SK-N-SH (cell line): ENCODE measurements at regions not wholly inside any gene's neighbourhood (a gene's known extent, or its start where the extent isn't known, plus 50 kb on each side); places are given as distances from the start of the nearest gene placed in this dataset.

Experiments
- CTCF ChIA-PET: fragments of 300-600, 350-600 bp; formaldehyde crosslinking; extraction: SDS; loops from one replicate; lab custom pipeline; 2021; lab: Yijun Ruan, JAX
- POLR2A ChIA-PET: fragments of 350-600 bp; sonication (Branson Sonifier 250); formaldehyde crosslinking; extraction: SDS; loops from one replicate; lab custom pipeline; 2020; ENCODE audit warnings: antibody characterized with exemption, inconsistent platforms; lab: Yijun Ruan, JAX
- DNase-seq: peaks from one replicate; pipeline ENCODE4 v3.0.0; 2012
- H2AFZ ChIP-seq: fragments of 200-600 bp; sonication (generic); 2 replicates; pipeline ENCODE4 v1.8.1; 2016; ENCODE audit warnings: antibody characterized with exemption, mild to moderate bottlenecking, low read depth
- H3F3A ChIP-seq: fragments of 200-600 bp; sonication (generic); replicated peaks from 2 replicates; pipeline ENCODE3; 2016; ENCODE audit warnings: antibody characterized with exemption, mild to moderate bottlenecking; ENCODE audit not compliant: insufficient read depth
- H3K27ac ChIP-seq, 2 experiments: fragments of 200-500 bp in 1 of 2; fragments of 200-600 bp in 1 of 2; sonication (Bioruptor generic) in 1 of 2; sonication (generic), shearing (Covaris generic) in 1 of 2; 2 replicates each; pipeline versions ENCODE4 v1.5.1 to v1.6.1; 2014 to 2016; ENCODE audit warnings: low read depth in 2 of 2, inconsistent platforms in 1 of 2, low read length in 1 of 2, mild to moderate bottlenecking in 1 of 2, mixed read lengths in 1 of 2
- H3K27me3 ChIP-seq: fragments of 200-600 bp; sonication (generic), shearing (Covaris generic); 2 replicates; pipeline ENCODE4 v1.6.1; 2016; ENCODE audit warnings: mixed run types; ENCODE audit not compliant: insufficient read depth
- H3K36me3 ChIP-seq, 2 experiments: fragments of 200-500 bp in 1 of 2; fragments of 200-600 bp in 1 of 2; sonication (Bioruptor generic) in 1 of 2; sonication (generic) in 1 of 2; replicated peaks in 1 of 2; 2 replicates each; pipeline versions ENCODE3 to v1.5.1; 2014 to 2016; ENCODE audit warnings: low read length in 1 of 2, mild to moderate bottlenecking in 1 of 2; ENCODE audit not compliant: insufficient read depth in 2 of 2, control insufficient read depth in 1 of 2
- H3K4me1 ChIP-seq, 2 experiments: fragments of 200-500 bp in 1 of 2; fragments of 200-600 bp in 1 of 2; sonication (Bioruptor generic) in 1 of 2; sonication (generic), shearing (Covaris generic) in 1 of 2; 2 replicates each; pipeline versions ENCODE4 v1.5.1 to v1.6.1; 2014 to 2016; ENCODE audit warnings: low read depth in 1 of 2, low read length in 1 of 2, mixed run types in 1 of 2; ENCODE audit not compliant: insufficient read depth in 2 of 2, control insufficient read depth in 1 of 2
- H3K4me2 ChIP-seq: fragments of 200-600 bp; sonication (generic), shearing (Covaris generic); 2 replicates; pipeline ENCODE4 v1.6.1; 2017; ENCODE audit warnings: mixed run types
- H3K4me3 ChIP-seq, 2 experiments: fragments of 200-500 bp in 1 of 2; fragments of 200-600 bp in 1 of 2; sonication (Bioruptor generic) in 1 of 2; sonication (generic), shearing (Covaris generic) in 1 of 2; 2 replicates each; pipeline versions ENCODE4 v1.5.1 to v1.8.1; 2014 to 2016; ENCODE audit warnings: low read depth in 2 of 2, inconsistent platforms in 1 of 2, low read length in 1 of 2, mild to moderate bottlenecking in 1 of 2, mixed read lengths in 1 of 2, moderate library complexity in 1 of 2
- H3K79me2 ChIP-seq: fragments of 200-600 bp; sonication (generic); 2 replicates; pipeline ENCODE4 v1.8.1; 2017; ENCODE audit warnings: mild to moderate bottlenecking; ENCODE audit not compliant: insufficient read depth
- H3K9ac ChIP-seq: fragments of 200-600 bp; sonication (generic); 2 replicates; pipeline ENCODE4 v1.6.1; 2017; ENCODE audit warnings: mixed run types
- H3K9me2 ChIP-seq: fragments of 200-600 bp; sonication (generic); 2 replicates; pipeline ENCODE4 v1.6.1; 2017; ENCODE audit warnings: mixed run types
- H3K9me3 ChIP-seq: fragments of 200-600 bp; sonication (generic); 2 replicates; pipeline ENCODE4 v1.6.1; 2017; ENCODE audit warnings: mixed run types, mild to moderate bottlenecking, moderate library complexity
- H4K20me1 ChIP-seq: fragments of 200-600 bp; sonication (generic); 2 replicates; pipeline ENCODE4 v1.6.1; 2017; ENCODE audit warnings: mild to moderate bottlenecking, mixed run types; ENCODE audit not compliant: insufficient read depth
- TAF1 ChIP-seq: IDR thresholded peaks from 2 replicates; pipeline ENCODE4 v1.6.1; 2012; ENCODE audit warnings: low read depth, mild to moderate bottlenecking, low read length, moderate library complexity, borderline replicate concordance
- whole genome bisulfite sequencing: methylation state at CpG from one replicate; pipeline ENCODE4 v1.1.6; 2017; ENCODE audit warnings: low lambda C conversion rate; 5-methylcytosine and 5-hydroxymethylcytosine counted together
- TF ChIP-seq, protein P1 (sequence below): IDR thresholded peaks from 2 replicates; pipeline ENCODE4 v1.6.1; 2012; ENCODE audit warnings: mild to moderate bottlenecking, low read depth, low read length, moderate library complexity
- TF ChIP-seq, protein P2 (sequence below): IDR thresholded peaks from 2 replicates; pipeline ENCODE4; 2012
- TF ChIP-seq, protein P3 (sequence below): fragments of 150-350 bp; IDR thresholded peaks from 2 replicates; pipeline ENCODE4 v1.6.1; 2017; ENCODE audit warnings: antibody characterized with exemption, low read length, low read depth, borderline replicate concordance

DNA sequence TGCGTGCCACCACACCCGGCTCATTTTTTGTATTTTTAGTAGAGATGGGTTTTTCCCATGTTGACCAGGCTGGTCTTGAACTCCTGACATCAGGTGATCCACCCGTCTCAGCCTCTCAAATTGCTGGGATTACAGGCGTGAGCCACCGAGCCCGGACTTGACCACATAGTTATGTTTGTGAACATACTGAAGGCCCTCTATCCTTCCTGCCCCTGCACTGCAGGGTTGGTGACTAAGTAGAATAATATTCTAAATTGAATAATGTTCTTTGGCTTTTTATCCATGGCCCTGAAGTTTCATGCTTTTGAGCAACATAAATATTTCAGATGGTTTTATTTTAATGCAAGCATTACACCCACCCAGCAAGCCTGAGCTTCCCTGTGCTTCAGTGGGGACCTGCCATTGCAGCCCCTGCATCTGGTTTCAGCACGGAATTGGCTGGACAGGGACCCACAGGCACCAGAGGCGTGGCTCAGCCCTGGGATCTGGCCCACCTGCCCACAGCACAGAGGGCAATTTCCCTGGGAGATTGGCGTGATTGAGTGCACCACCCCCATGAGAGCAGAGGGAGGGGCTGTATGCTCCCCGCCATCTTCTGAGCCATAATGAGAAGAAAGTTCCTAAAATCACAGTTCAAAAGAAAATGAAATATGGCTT lies 460.5 kb downstream of the BRD1 start:
- ChIA-PET CTCF (no interaction called here), POLR2A (no interaction called here)
- Histone ChIP-seq H3K9ac (no peak overlapping the region), H3K4me1 (peaks cover 0 to 6% of the 10 kb centered on the region in 2 experiments; a peak in 1 of 4 replicates), H3K79me2 (no peaks in the 10 kb centered on the region), H3K9me3 (no peaks in the 10 kb centered on the region), H4K20me1 (no peaks in the 10 kb centered on the region), H3K9me2 (no peaks in the 10 kb centered on the region), H3K36me3 (no peaks in the 10 kb centered on the region), H3K4me2 (no peak overlapping the region), H3K4me3 (no peak overlapping the region), H3K27me3 (peaks cover 7% of the 10 kb centered on the region), H2AFZ (no peak overlapping the region), H3K27ac (no peak overlapping the region), H3F3A (no peaks in the 10 kb centered on the region)
- WGBS, result 35% methylated on average over 10 of the region's 10 CpGs
- TF ChIP-seq, protein P1, sequence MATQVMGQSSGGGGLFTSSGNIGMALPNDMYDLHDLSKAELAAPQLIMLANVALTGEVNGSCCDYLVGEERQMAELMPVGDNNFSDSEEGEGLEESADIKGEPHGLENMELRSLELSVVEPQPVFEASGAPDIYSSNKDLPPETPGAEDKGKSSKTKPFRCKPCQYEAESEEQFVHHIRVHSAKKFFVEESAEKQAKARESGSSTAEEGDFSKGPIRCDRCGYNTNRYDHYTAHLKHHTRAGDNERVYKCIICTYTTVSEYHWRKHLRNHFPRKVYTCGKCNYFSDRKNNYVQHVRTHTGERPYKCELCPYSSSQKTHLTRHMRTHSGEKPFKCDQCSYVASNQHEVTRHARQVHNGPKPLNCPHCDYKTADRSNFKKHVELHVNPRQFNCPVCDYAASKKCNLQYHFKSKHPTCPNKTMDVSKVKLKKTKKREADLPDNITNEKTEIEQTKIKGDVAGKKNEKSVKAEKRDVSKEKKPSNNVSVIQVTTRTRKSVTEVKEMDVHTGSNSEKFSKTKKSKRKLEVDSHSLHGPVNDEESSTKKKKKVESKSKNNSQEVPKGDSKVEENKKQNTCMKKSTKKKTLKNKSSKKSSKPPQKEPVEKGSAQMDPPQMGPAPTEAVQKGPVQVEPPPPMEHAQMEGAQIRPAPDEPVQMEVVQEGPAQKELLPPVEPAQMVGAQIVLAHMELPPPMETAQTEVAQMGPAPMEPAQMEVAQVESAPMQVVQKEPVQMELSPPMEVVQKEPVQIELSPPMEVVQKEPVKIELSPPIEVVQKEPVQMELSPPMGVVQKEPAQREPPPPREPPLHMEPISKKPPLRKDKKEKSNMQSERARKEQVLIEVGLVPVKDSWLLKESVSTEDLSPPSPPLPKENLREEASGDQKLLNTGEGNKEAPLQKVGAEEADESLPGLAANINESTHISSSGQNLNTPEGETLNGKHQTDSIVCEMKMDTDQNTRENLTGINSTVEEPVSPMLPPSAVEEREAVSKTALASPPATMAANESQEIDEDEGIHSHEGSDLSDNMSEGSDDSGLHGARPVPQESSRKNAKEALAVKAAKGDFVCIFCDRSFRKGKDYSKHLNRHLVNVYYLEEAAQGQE, result peak; percentile 66; the same call in 1 of the 2 replicates
- TF ChIP-seq, protein P2, sequence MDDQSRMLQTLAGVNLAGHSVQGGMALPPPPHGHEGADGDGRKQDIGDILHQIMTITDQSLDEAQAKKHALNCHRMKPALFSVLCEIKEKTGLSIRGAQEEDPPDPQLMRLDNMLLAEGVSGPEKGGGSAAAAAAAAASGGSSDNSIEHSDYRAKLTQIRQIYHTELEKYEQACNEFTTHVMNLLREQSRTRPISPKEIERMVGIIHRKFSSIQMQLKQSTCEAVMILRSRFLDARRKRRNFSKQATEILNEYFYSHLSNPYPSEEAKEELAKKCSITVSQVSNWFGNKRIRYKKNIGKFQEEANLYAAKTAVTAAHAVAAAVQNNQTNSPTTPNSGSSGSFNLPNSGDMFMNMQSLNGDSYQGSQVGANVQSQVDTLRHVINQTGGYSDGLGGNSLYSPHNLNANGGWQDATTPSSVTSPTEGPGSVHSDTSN, result no peak
- DNase-seq, result no peak

DNA sequence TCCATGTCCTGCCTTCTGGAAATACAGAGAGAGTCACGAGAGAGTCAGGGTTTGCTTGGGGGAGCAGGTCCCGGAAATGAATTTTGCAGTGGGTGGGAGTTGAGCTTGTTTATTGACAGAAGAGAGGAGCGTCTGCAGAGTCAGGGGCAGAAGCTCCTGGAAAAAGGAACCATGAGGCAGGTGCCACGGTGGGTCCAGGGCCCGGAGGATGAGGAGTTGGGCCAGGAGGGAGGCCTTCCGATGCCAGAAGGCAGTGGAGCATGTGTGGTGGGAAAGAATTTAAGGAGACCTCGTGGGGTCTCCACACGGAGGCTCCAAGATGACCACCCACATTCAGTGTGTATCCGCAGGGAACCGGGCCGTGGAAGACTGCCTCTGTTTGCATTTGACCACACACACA lies 461.2 kb downstream of the BRD1 start:
- no peaks in the 10 kb centered on the region for H4K20me1 ChIP-seq
- no peak overlapping the region for H3K4me3 ChIP-seq
- H3F3A ChIP-seq, result no peaks in the 10 kb centered on the region
- no peak for TF ChIP-seq TAF1
- TF ChIP-seq, protein P3, sequence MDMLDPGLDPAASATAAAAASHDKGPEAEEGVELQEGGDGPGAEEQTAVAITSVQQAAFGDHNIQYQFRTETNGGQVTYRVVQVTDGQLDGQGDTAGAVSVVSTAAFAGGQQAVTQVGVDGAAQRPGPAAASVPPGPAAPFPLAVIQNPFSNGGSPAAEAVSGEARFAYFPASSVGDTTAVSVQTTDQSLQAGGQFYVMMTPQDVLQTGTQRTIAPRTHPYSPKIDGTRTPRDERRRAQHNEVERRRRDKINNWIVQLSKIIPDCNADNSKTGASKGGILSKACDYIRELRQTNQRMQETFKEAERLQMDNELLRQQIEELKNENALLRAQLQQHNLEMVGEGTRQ, result no peak
- peaks cover 7% of the 10 kb centered on the region for H3K27me3 ChIP-seq
- no peak overlapping the region for H3K4me2 ChIP-seq
- H3K9me2 ChIP-seq, result no peaks in the 10 kb centered on the region
- H3K79me2 ChIP-seq, result no peaks in the 10 kb centered on the region
- ChIA-PET CTCF (no interaction called here), POLR2A (no interaction called here)
- H3K27ac ChIP-seq, result no peak overlapping the region
- DNase-seq, result no peak
- no peak overlapping the region for H3K9ac ChIP-seq
- no peaks in the 10 kb centered on the region for H3K36me3 ChIP-seq
- H2AFZ ChIP-seq, result no peak overlapping the region
- peaks cover 0 to 6% of the 10 kb centered on the region in 2 experiments; a peak in 1 of 4 replicates for H3K4me1 ChIP-seq
- WGBS, result 36% methylated on average over 11 of the region's 11 CpGs
- no peaks in the 10 kb centered on the region for H3K9me3 ChIP-seq
